ENCODE measurements at regions not wholly inside any gene's neighbourhood (a gene's known extent, or its start where the extent isn't known, plus 50 kb on each side); places are given as distances from the start of the nearest gene placed in this dataset.

DNA sequence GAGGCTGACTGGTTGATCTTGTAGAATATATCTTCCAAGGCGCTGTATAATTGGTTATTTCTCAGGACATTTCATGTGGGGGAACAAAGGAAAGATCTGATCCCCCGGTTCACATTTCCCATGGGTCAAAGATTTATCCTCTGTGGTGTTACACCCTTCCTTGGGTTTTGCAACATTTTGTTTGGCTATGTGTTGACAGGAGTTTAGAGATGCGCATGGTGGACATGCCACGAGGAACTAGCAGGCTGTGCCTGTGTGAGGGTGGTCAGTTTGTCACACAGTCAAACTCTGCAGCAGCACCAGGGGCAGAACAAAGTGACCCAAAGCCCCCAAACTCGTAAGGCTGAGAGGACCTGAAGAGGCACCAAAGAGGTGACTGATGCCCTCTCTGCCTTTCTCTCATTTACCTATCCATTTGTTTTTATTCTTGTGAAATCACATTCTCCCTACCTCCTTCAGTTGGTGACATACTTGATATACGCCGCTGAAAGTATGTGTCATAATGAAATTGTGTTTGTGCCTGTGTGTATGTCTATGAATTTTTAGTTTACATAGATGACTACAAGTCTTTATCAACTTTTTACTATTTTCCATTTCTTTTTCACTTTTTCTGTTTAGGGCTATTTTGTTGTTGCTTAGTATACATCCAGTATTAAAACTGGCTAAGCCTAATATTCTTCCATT is 164.7 kb downstream of the SPCS3 start:
- peaks cover 18% of the 10 kb centered on the region for H3K4me1 Mint-ChIP-seq
- H3K4me3 Mint-ChIP-seq, result no peak overlapping the region
- peaks cover 3% of the 10 kb centered on the region for H3K9me3 Mint-ChIP-seq
- no peaks in the 10 kb centered on the region for H3K27me3 Mint-ChIP-seq (ENCODE audit: low read depth)
- peak overlapping the region; percentile 96 for H3K27ac Mint-ChIP-seq (ENCODE audit: unreplicated experiment)
- DNase-seq (ENCODE audit: low read depth, low spot score), result no peak
- TF ChIP-seq, protein P1, sequence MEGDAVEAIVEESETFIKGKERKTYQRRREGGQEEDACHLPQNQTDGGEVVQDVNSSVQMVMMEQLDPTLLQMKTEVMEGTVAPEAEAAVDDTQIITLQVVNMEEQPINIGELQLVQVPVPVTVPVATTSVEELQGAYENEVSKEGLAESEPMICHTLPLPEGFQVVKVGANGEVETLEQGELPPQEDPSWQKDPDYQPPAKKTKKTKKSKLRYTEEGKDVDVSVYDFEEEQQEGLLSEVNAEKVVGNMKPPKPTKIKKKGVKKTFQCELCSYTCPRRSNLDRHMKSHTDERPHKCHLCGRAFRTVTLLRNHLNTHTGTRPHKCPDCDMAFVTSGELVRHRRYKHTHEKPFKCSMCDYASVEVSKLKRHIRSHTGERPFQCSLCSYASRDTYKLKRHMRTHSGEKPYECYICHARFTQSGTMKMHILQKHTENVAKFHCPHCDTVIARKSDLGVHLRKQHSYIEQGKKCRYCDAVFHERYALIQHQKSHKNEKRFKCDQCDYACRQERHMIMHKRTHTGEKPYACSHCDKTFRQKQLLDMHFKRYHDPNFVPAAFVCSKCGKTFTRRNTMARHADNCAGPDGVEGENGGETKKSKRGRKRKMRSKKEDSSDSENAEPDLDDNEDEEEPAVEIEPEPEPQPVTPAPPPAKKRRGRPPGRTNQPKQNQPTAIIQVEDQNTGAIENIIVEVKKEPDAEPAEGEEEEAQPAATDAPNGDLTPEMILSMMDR (conservative IDR thresholded peaks at IDR 0.05), result no peak
- H3K36me3 Mint-ChIP-seq (ENCODE audit: low read depth), result peaks cover 2% of the 10 kb centered on the region

DNA sequence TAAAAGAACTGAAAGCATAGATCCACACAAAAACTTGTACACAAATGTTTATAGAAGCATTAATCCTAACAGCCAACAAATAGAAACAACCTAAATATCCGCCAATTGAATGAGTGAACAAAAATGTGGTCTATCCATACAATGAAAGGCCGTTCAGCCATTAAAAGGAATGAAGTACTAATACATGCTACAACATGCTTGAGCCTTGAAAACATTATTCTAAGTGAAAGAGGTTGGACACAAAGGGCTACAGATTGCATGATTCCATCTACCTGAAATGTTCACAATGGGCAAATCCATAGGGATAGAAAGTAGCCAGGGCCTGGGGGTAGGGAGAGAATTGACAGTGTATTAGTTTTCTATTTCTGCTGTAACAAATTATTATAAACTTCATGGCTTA is 169.2 kb downstream of the SPCS3 start:
- no peak for DNase-seq (ENCODE audit: low read depth, low spot score)
- Mint-ChIP-seq H3K27me3 (ENCODE audit: low read depth) (no peaks in the 10 kb centered on the region), H3K27ac (ENCODE audit: unreplicated experiment) (no peak overlapping the region), H3K4me1 (peaks cover 18% of the 10 kb centered on the region), H3K4me3 (no peak overlapping the region), H3K9me3 (peaks cover 3% of the 10 kb centered on the region), H3K36me3 (ENCODE audit: low read depth) (no peaks in the 10 kb centered on the region)
- TF ChIP-seq, protein P1 (conservative IDR thresholded peaks at IDR 0.05), result no peak

DNA sequence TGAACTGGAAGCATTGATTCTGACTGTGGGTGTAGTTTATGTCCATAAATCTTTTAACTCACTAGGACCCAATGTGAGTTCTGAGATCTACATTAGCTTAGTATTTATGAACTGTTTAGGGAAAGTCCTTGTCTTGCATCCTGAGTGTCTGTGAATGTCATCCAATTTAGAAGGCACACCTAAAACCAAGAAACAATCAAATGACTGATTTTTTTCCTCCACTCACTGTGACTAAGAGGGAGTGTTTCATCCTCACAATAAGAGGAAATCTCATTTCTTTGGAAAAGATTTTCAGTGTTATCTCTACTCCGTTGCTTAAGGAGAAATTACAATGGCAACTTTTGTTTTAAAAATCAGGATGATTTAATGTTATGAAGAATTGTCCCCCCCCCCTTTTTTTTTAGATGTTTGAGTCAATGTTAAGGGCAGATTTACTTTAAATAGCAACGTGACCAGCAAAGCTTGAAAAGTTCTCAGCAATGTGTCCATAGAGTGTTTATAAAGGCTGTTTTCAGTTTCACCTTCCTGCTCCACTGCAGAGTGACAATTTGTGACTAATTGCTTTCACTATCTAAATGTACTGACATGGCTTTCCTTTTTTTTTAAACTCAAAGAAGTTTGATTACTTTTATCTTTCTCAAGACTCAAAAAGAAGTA is 173.0 kb downstream of the SPCS3 start:
- H3K9me3 Mint-ChIP-seq, result peaks cover 11% of the 10 kb centered on the region
- peaks cover 10% of the 10 kb centered on the region for H3K4me1 Mint-ChIP-seq
- peaks cover 4% of the 10 kb centered on the region for H3K36me3 Mint-ChIP-seq (ENCODE audit: low read depth)
- H3K4me3 Mint-ChIP-seq, result no peak overlapping the region
- no peak overlapping the region for H3K27ac Mint-ChIP-seq (ENCODE audit: unreplicated experiment)
- DNase-seq (ENCODE audit: low read depth, low spot score), result no peak
- H3K27me3 Mint-ChIP-seq (ENCODE audit: low read depth), result no peaks in the 10 kb centered on the region
- TF ChIP-seq, protein P1 (conservative IDR thresholded peaks at IDR 0.05), result no peak

DNA sequence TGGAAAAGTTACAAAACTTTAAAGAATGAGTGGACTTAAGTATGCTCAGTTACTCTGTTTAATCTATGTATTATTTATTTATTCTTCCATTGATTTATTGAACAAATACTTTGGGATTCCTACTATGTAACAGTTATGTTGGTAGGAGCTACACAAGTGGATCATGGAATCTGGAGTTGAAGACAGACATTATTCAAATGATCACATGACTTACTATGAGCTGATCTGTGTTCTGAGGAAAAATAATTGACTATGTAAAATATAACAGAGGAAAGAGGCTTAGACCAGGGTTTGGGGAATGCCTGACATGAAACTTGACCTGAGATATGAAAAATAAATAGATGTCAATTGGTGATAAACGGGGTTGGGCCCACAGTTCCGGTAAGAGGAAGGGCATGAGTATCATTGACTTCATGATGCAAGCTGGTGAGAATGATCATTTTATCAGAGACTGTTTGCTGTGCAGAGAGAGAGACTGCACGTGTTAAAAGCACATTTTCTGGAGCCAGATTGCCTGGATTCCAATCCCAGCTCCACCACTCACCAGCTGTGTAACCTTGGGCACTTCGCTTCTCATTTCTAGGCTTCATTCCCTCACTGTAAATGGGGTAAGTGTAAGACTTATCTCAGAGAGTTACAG is 179.0 kb downstream of the SPCS3 start:
- Mint-ChIP-seq H3K27me3 (ENCODE audit: low read depth) (no peaks in the 10 kb centered on the region), H3K4me3 (no peak overlapping the region), H3K36me3 (ENCODE audit: low read depth) (peaks cover 4% of the 10 kb centered on the region), H3K27ac (ENCODE audit: unreplicated experiment) (no peak overlapping the region), H3K4me1 (no peaks in the 10 kb centered on the region), H3K9me3 (peaks cover 8% of the 10 kb centered on the region)
- TF ChIP-seq, protein P1 (conservative IDR thresholded peaks at IDR 0.05), result no peak
- no peak for DNase-seq (ENCODE audit: low read depth, low spot score)

DNA sequence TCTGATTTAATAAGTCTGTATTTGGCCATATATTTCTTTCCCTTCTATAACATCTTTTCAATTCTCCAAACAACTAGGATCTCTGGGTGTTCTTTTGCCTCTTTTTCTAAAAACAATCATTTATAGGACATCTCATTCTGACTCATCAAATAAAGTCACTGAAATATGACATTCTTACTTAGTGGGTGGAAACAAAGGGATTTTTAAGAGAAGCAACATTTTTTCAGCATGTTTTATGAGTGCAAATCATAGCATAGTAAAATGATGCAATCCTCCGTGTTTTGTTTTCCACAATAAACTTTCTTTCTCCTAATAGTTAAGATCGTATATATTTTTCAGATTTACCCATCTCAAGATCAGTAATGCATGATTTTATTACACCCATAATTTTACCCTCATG is 179.8 kb downstream of the SPCS3 start:
- Mint-ChIP-seq H3K4me3 (no peak overlapping the region), H3K27me3 (ENCODE audit: low read depth) (no peaks in the 10 kb centered on the region), H3K4me1 (no peaks in the 10 kb centered on the region), H3K9me3 (peaks cover 8% of the 10 kb centered on the region), H3K27ac (ENCODE audit: unreplicated experiment) (no peak overlapping the region), H3K36me3 (ENCODE audit: low read depth) (peaks cover 4% of the 10 kb centered on the region)
- no peak for DNase-seq (ENCODE audit: low read depth, low spot score)
- TF ChIP-seq, protein P1 (conservative IDR thresholded peaks at IDR 0.05), result no peak

Data from neural crest cell (in vitro differentiated cells).